Chondrocyte (in vitro differentiated cells): ENCODE measurements at regions not wholly inside any gene's neighbourhood (a gene's known extent, or its start where the extent isn't known, plus 50 kb on each side); places are given as distances from the start of the nearest gene placed in this dataset.
"Not testable (repeated sequence)": the region's sequence is repeated elsewhere in the genome, so short reads cannot be mapped to it uniquely, and the experiment has no call there.

Source experiments
- DNase-seq: peaks from one replicate; pipeline ENCODE4 v3.0.0; 2021; ENCODE audit warnings: mixed read lengths, low spot score
- H3K27ac Mint-ChIP-seq: one replicate; pipeline ENCODE4 v1.8.0; 2021; ENCODE audit warnings: mild to moderate bottlenecking, moderate library complexity, mixed read lengths; ENCODE audit not compliant: unreplicated experiment
- H3K27me3 Mint-ChIP-seq: 2 replicates; pipeline ENCODE4 v1.8.0; 2021; ENCODE audit warnings: low read depth, mixed read lengths
- H3K36me3 Mint-ChIP-seq: 2 replicates; pipeline ENCODE4 v1.8.0; 2021; ENCODE audit warnings: low read depth, mixed read lengths
- H3K4me1 Mint-ChIP-seq: 2 replicates; pipeline ENCODE4 v1.8.0; 2021; ENCODE audit warnings: low read depth, mild to moderate bottlenecking, mixed read lengths
- H3K4me3 Mint-ChIP-seq: one replicate; pipeline ENCODE4 v1.8.0; 2021; ENCODE audit warnings: mild to moderate bottlenecking, moderate library complexity, mixed read lengths; ENCODE audit not compliant: unreplicated experiment
- H3K9me3 Mint-ChIP-seq: 2 replicates; pipeline ENCODE4 v1.8.0; 2021; ENCODE audit warnings: low read depth, mixed read lengths
- TF ChIP-seq, protein P1 (sequence below): fragments of 200-600 bp; sonication (generic); IDR thresholded peaks from 2 replicates; pipeline ENCODE4 v1.5.0; 2021; ENCODE audit warnings: antibody characterized with exemption, mild to moderate bottlenecking, moderate library complexity

DNA sequence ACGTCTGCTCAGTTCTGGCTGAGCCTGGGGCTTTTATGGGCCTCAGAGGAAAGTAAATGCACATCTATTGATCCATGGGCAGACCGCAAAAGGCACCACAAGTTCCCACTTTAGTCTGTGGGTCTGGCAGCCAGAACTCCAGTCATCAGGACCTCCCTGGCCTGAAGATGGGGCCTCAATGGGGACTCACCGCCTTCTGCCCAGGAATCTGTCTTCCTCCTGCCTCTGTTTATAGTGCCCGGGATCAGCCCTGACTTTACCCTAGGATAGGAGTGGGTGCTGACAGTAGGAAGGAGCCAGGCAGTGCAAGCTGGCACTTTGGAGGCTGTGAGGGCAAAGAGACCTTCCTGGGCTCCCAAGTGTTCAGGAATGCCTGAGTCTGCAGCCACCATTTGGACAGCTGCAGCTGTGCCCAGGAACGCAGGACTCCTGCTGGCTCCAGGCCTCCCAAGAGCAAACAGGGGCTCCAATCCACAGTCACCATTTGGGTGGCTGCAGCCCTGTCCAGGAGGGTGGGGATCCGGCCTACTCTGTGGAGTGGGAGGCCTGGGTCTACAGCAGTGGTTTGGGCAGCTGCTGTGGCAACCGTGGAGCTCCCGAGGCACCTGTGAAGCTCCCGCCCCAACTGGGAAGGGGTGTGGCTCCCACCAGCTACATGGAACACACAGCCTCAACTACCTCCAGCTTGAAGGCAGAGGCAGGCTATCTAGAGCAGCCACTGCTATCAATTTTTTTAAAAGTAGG is 1440.9 kb upstream of the ADGRL3 start:
- TF ChIP-seq, protein P1, sequence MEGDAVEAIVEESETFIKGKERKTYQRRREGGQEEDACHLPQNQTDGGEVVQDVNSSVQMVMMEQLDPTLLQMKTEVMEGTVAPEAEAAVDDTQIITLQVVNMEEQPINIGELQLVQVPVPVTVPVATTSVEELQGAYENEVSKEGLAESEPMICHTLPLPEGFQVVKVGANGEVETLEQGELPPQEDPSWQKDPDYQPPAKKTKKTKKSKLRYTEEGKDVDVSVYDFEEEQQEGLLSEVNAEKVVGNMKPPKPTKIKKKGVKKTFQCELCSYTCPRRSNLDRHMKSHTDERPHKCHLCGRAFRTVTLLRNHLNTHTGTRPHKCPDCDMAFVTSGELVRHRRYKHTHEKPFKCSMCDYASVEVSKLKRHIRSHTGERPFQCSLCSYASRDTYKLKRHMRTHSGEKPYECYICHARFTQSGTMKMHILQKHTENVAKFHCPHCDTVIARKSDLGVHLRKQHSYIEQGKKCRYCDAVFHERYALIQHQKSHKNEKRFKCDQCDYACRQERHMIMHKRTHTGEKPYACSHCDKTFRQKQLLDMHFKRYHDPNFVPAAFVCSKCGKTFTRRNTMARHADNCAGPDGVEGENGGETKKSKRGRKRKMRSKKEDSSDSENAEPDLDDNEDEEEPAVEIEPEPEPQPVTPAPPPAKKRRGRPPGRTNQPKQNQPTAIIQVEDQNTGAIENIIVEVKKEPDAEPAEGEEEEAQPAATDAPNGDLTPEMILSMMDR, result no peak
- H3K9me3 Mint-ChIP-seq, result no peaks in the 10 kb centered on the region
- H3K4me3 Mint-ChIP-seq, result no peak overlapping the region

DNA sequence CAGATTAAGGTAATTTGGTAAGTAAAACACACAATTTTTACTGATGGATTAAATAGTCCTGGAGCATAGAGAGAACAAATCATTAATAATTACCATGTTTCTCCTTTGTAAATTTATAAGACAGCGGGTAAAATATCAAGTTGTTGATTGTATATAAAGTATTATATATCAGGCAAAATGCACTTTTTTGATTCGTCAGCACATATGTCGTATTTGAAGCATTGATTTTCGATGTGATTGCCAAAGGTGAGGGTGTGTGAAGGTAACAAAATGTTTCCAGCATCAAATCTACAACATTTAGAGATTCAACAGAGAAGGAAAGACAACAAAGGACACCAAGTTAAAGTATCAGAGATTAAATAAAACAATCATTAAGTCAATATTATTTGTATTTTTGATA is 1437.8 kb upstream of the ADGRL3 start:
- H3K4me3 Mint-ChIP-seq, result no peak overlapping the region
- no peak for DNase-seq
- no peaks in the 10 kb centered on the region for H3K4me1 Mint-ChIP-seq
- H3K36me3 Mint-ChIP-seq, result no peaks in the 10 kb centered on the region
- H3K9me3 Mint-ChIP-seq, result no peaks in the 10 kb centered on the region
- peaks cover 5% of the 10 kb centered on the region for H3K27me3 Mint-ChIP-seq
- TF ChIP-seq, protein P1, result no peak
- no peak overlapping the region for H3K27ac Mint-ChIP-seq

More for the DNA sequence above, 1440.9 kb upstream of the ADGRL3 start:
- no peak overlapping the region for H3K27ac Mint-ChIP-seq
- no peaks in the 10 kb centered on the region for H3K4me1 Mint-ChIP-seq
- DNase-seq, result peak; percentile 51
- peaks cover 3% of the 10 kb centered on the region for H3K27me3 Mint-ChIP-seq
- H3K36me3 Mint-ChIP-seq, result no peaks in the 10 kb centered on the region

- no peaks in the 10 kb centered on the region for H3K9me3 Mint-ChIP-seq
- H3K36me3 Mint-ChIP-seq, result no peaks in the 10 kb centered on the region
- H3K27ac Mint-ChIP-seq, result no peak overlapping the region
- H3K27me3 Mint-ChIP-seq, result peaks cover 7% of the 10 kb centered on the region
- no peaks in the 10 kb centered on the region for H3K4me1 Mint-ChIP-seq
- no peak overlapping the region for H3K4me3 Mint-ChIP-seq
- TF ChIP-seq, protein P1, result no peak
- no peak for DNase-seq
Measured at GRCh38 chr4:59770601-59771264, 1429.4 kb upstream of the ADGRL3 start.

- H3K27me3 Mint-ChIP-seq, result peaks cover 7% of the 10 kb centered on the region
- no peaks in the 10 kb centered on the region for H3K4me1 Mint-ChIP-seq
Measured at GRCh38 chr4:59772641-59773139, 1427.4 kb upstream of the ADGRL3 start.

DNA sequence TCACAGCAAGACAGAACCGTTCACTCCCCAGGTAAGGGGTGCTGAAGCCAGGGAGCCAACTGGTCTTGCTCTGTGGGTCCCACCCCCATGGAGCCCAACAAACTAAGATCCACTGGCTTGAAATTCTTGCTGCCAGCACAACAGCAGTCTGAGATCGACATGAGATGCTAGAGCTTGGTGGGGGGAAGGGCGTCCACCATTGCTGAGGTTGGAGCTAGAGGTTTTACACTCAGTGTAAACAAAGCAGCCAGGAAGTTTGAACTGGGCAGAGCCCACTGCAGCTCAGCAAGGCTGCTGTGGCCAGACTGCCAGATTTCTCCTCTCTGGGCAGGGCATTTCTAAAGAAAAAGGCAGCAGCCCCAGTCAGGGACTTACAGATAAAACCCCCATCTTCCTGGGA is 1419.9 kb upstream of the ADGRL3 start:
- not testable (repeated sequence) for H3K9me3 Mint-ChIP-seq, H3K36me3 Mint-ChIP-seq, H3K4me1 Mint-ChIP-seq, H3K4me3 Mint-ChIP-seq, H3K27me3 Mint-ChIP-seq, H3K27ac Mint-ChIP-seq, DNase-seq

More at GRCh38 chr4:59772641-59773139, 1427.4 kb upstream of the ADGRL3 start:
- DNase-seq, result no peak
- H3K36me3 Mint-ChIP-seq, result no peaks in the 10 kb centered on the region
- no peaks in the 10 kb centered on the region for H3K9me3 Mint-ChIP-seq
- H3K4me3 Mint-ChIP-seq, result no peak overlapping the region
- TF ChIP-seq, protein P1, result no peak
- no peak overlapping the region for H3K27ac Mint-ChIP-seq
